HCT116 (cell line): ENCODE measurements at regions not wholly inside any gene's neighbourhood (a gene's known extent, or its start where the extent isn't known, plus 50 kb on each side); places are given as distances from the start of the nearest gene placed in this dataset.

Experiments used
- CBX3 ChIP-seq: IDR thresholded peaks from 2 replicates; pipeline ENCODE4 v1.6.1; 2012; ENCODE audit warnings: low read depth
- CEBPB ChIP-seq: IDR thresholded peaks from 2 replicates; pipeline ENCODE4 v1.6.1; 2012; ENCODE audit warnings: low read depth
- CTCF ChIP-seq, 3 experiments: fragments of 200-600 bp in 1 of 3; sonication (generic) in 1 of 3; IDR thresholded peaks in 2 of 3; conservative IDR thresholded peaks in 1 of 3; 2 replicates each; pipeline ENCODE4 v1.5.1; 2012 to 2017; ENCODE audit warnings: low read depth in 2 of 3, low read length in 2 of 3, antibody characterized with exemption in 1 of 3, borderline replicate concordance in 1 of 3, control low read depth in 1 of 3, mild to moderate bottlenecking in 1 of 3, mixed read lengths in 1 of 3, mixed run types in 1 of 3, moderate library complexity in 1 of 3; ENCODE audit not compliant: insufficient read depth in 1 of 3
- EZH2 ChIP-seq: fragments of 200-600 bp; sonication (generic); IDR thresholded peaks from 2 replicates; pipeline ENCODE4 v1.6.1; 2017; ENCODE audit warnings: antibody characterized with exemption, mixed run types
- MAX ChIP-seq: IDR thresholded peaks from 2 replicates; pipeline ENCODE4 v1.6.1; 2012
- POLR2A ChIP-seq: IDR thresholded peaks from 2 replicates; pipeline ENCODE4 v1.7.0; 2011; ENCODE audit warnings: borderline replicate concordance; ENCODE audit not compliant: insufficient read depth, insufficient read length; ENCODE audit errors: extremely low read depth
- POLR2AphosphoS5 ChIP-seq: IDR thresholded peaks from 2 replicates; pipeline ENCODE4 v1.6.1; 2011; ENCODE audit warnings: mild to moderate bottlenecking, low read depth, low read length, moderate library complexity
- RAD21 ChIP-seq: IDR thresholded peaks from 2 replicates; pipeline ENCODE4 v1.6.1; 2012; ENCODE audit warnings: low read depth, mild to moderate bottlenecking
- SP1 ChIP-seq: IDR thresholded peaks from 2 replicates; pipeline ENCODE4 v1.6.1; 2012; ENCODE audit warnings: low read depth
- YY1 ChIP-seq: IDR thresholded peaks from 2 replicates; pipeline ENCODE4 v1.6.1; 2011; ENCODE audit warnings: low read length, low read depth, moderate library complexity, mild to moderate bottlenecking; ENCODE audit not compliant: insufficient replicate concordance; ENCODE audit errors: extremely low read depth
- ZBTB33 ChIP-seq: IDR thresholded peaks from 2 replicates; pipeline ENCODE4 v1.6.1; 2011; ENCODE audit warnings: mild to moderate bottlenecking, low read length, moderate library complexity; ENCODE audit not compliant: insufficient replicate concordance; ENCODE audit errors: extremely low read depth
- ZNF274 ChIP-seq: fragments of 200-500 bp; sonication (Bioruptor generic); IDR thresholded peaks from 2 replicates; pipeline ENCODE4 v1.6.1; 2014; ENCODE audit warnings: mild to moderate bottlenecking, low read depth, low read length, inconsistent platforms

GRCh38 chr12:23008623-23009022 is 383.7 kb downstream of the ETNK1 start:
- no peak for TF ChIP-seq POLR2A
- no peak for TF ChIP-seq CTCF (IDR thresholded peaks at IDR 0.05 in 2 of 3, conservative IDR thresholded peaks at IDR 0.05 in 1 of 3; ENCODE audit: borderline replicate concordance in 1 of 3, insufficient read depth in 1 of 3, low read depth in 2 of 3, low read length in 2 of 3)
- TF ChIP-seq RAD21, result no peak
- TF ChIP-seq POLR2AphosphoS5, result no peak
- TF ChIP-seq ZNF274, result no peak
- no peak for TF ChIP-seq EZH2
- TF ChIP-seq YY1, result no peak
- no peak for TF ChIP-seq SP1
- no peak for TF ChIP-seq ZBTB33
- no peak for TF ChIP-seq MAX
- no peak for TF ChIP-seq CEBPB
- TF ChIP-seq CBX3, result no peak
